ENCODE measurements at regions not wholly inside any gene's neighbourhood (a gene's known extent, or its start where the extent isn't known, plus 50 kb on each side); places are given as distances from the start of the nearest gene placed in this dataset.

DNA sequence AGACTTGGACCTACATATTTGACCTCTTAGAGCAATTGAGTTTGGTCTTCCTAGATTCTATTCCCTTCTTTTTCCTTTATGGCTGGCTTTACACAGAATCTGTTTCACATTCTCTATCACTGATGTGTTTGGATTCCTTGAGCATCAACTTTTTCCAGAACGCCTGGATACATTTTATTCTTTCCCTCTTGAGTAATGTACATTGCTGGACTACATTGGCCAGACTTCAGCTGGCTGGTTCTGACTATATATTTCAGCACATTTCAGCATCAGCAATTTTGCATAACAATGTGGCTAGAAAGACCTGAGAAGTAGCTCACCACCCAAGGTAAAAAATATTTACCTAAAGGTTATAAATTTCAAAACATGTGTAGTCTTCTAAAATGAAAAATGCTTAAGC lies 2198.2 kb upstream of the RAG2 start:
- TF ChIP-seq, protein P1, sequence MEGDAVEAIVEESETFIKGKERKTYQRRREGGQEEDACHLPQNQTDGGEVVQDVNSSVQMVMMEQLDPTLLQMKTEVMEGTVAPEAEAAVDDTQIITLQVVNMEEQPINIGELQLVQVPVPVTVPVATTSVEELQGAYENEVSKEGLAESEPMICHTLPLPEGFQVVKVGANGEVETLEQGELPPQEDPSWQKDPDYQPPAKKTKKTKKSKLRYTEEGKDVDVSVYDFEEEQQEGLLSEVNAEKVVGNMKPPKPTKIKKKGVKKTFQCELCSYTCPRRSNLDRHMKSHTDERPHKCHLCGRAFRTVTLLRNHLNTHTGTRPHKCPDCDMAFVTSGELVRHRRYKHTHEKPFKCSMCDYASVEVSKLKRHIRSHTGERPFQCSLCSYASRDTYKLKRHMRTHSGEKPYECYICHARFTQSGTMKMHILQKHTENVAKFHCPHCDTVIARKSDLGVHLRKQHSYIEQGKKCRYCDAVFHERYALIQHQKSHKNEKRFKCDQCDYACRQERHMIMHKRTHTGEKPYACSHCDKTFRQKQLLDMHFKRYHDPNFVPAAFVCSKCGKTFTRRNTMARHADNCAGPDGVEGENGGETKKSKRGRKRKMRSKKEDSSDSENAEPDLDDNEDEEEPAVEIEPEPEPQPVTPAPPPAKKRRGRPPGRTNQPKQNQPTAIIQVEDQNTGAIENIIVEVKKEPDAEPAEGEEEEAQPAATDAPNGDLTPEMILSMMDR (IDR thresholded peaks at IDR 0.05): no peak
- no peak for TF ChIP-seq POLR2AphosphoS5 (IDR thresholded peaks at IDR 0.05)
